ENCODE measurements at regions not wholly inside any gene's neighbourhood (a gene's known extent, or its start where the extent isn't known, plus 50 kb on each side); places are given as distances from the start of the nearest gene placed in this dataset.
"Not testable (repeated sequence)": the region's sequence is repeated elsewhere in the genome, so short reads cannot be mapped to it uniquely, and the experiment has no call there.

- DNase-seq (ENCODE audit: low read depth in 2 of 2, low spot score in 1 of 2) = no peak
Measured at GRCh38 chr9:81080900-81081299, 608.4 kb downstream of the TLE1 start.

GRCh38 chr9:81080185-81080584 is 609.2 kb downstream of the TLE1 start:
- no peak for DNase-seq (ENCODE audit: low read depth in 2 of 2, low spot score in 1 of 2)

- DNase-seq (ENCODE audit: low read depth in 2 of 2, low spot score in 1 of 2) = no peak
Measured at GRCh38 chr9:81079055-81079454, 610.3 kb downstream of the TLE1 start.

DNA sequence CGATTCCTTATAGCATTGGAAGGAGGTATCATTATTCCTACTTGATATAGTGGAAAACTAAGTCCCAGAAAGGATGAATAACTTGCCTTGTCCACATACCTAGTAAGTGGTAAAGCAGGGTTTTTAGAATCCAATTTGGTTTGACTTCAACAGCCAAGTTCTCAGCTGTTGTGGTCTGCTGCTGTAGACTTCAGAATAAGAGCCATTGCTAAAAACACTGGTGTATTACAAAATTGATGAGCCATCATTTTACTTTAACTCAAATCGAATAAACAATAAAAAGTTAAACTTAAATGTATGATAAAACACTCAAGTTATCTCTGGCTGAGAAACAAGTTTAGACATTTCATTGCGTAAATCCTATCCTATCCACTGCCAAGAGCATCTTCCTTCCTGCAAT is 610.8 kb downstream of the TLE1 start:
- no peak for DNase-seq (ENCODE audit: low read depth in 2 of 2, low spot score in 1 of 2)

DNA sequence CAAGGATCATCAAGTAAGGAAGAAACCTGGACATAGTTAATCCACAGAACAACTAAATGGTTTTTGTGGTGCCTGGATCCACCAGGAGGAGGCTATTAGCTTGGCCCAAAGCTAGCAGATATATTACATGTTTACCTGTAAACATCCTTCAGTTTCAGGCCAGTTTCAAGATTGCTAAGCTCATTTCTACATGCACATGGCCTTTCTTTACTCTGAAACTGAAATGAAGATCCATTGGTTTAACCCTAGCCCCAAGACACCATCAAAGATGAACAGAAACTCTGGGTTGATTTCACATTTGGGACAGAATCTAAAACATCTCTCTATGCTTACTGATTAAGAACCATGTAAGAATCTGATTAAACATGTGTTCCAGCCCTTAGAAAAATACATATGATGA is 611.8 kb downstream of the TLE1 start:
- no peak for DNase-seq (ENCODE audit: low read depth in 2 of 2, low spot score in 1 of 2)

DNA sequence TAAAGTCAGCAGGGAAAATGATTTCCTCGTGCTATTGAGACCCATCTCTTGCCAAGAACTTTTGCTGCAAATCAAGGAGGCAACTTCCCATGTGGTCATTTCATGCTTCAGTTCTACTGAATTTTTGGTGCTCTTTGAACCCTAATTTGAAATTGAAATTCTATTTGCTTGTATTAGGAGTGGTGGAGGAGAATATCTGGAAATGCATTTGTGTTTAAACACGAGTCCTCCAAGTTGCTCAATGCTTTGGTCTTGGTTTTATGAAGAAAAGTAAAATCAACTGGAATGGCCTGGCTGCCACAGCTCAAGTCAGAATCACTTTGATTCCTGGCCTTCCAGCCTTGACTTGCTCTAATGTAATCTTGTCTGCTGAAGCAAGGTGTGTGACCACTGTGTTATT is 613.2 kb downstream of the TLE1 start:
- DNase-seq (ENCODE audit: low read depth in 2 of 2, low spot score in 1 of 2) = no peak

GRCh38 chr9:81074221-81074620 is 615.1 kb downstream of the TLE1 start:
- DNase-seq (ENCODE audit: low read depth in 2 of 2, low spot score in 1 of 2) = no peak

- DNase-seq (ENCODE audit: low read depth in 2 of 2, low spot score in 1 of 2) = no peak
Measured at GRCh38 chr9:81073821-81074220, 615.5 kb downstream of the TLE1 start.

DNA sequence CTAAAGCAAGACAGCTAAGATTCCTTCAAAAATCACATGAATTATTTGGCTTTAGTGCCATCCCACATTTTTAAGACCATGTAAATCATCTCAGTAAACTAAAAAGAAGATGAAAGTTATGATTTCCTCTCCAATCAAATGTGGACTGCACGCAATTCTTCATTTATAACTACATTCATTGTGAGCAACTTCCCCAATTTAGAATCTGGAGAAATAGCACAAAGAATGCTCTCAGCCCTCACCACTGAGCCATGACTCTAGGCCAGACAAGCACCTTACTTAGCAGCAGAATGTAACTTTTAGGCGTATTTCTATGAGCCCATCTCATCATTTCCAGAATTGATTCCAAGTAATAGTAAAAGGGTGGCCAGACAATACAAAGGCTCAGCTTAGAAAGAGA is 616.6 kb downstream of the TLE1 start:
- DNase-seq (ENCODE audit: low read depth in 2 of 2, low spot score in 1 of 2) = no peak

- DNase-seq (ENCODE audit: low read depth in 2 of 2, low spot score in 1 of 2) = no peak
Measured at GRCh38 chr9:81071108-81071507, 618.2 kb downstream of the TLE1 start.

- DNase-seq (ENCODE audit: low read depth in 2 of 2, low spot score in 1 of 2) = no peak
Measured at GRCh38 chr9:81070689-81071088, 618.7 kb downstream of the TLE1 start.

- no peak for DNase-seq (ENCODE audit: low read depth in 2 of 2, low spot score in 1 of 2)
Measured at GRCh38 chr9:81069923-81070322, 619.4 kb downstream of the TLE1 start.

GRCh38 chr9:81069038-81069795 is 620.1 kb downstream of the TLE1 start:
- no peak for DNase-seq (ENCODE audit: low read depth in 2 of 2, low spot score in 1 of 2)

- not testable (repeated sequence) for DNase-seq (ENCODE audit: low read depth in 2 of 2, low spot score in 1 of 2)
Measured at GRCh38 chr9:81062995-81063394, 626.4 kb downstream of the TLE1 start.

DNA sequence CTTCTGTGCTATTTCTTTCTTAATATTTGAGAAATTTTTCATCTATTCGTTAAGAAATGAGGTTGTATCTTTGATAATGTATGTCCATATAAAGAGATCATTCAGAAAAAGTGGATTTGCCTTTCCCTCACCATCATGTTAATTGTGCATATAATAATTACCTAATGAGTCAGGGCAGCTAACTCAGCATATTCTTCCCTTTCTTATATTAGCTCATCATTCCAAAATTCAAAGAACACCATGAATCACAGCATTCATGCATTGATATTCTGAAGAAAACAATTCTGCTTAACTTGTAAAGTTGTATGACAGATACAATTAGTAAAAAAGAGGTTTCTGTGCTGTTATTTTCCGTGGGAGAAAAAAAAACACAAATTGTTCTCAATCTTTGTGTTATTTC is 630.6 kb downstream of the TLE1 start:
- DNase-seq (ENCODE audit: low read depth in 2 of 2, low spot score in 1 of 2) = no peak

DNA sequence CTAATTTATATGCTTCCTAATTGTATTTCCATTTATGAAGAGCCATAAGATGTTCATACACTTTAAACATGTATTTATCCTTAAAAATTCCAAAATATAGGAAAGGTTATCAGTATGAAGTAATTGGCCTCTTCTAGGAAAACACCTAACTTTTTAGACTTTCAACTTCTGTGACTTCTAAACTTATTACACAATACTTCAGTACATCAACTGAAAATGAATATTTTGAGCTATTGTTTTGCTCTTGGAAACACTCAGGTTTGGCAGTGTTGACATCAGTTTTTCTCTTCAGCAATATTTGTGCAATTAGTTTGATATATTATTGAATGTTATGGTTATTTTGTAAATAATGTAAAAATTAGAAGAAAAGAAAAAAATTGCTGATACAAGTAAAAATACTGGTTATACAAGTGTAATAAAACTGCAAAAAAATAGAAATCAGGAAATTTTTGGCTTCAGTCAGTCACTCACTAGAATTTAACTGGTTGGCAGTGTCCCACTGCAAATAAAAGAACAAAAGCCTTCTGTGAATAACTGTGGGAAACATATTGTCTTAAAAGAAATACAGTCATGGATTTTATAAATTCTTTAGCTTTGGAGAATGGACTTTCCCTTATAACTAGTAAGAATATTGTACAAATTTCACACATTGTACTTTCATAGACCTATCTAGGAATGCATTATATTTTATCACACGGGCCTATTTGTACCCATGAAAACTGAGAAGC is 635.9 kb downstream of the TLE1 start:
- DNase-seq (ENCODE audit: low read depth in 2 of 2, low spot score in 1 of 2) = no peak

GRCh38 chr9:81052846-81053245 is 636.5 kb downstream of the TLE1 start:
- DNase-seq (ENCODE audit: low read depth in 2 of 2, low spot score in 1 of 2) = no peak

DNA sequence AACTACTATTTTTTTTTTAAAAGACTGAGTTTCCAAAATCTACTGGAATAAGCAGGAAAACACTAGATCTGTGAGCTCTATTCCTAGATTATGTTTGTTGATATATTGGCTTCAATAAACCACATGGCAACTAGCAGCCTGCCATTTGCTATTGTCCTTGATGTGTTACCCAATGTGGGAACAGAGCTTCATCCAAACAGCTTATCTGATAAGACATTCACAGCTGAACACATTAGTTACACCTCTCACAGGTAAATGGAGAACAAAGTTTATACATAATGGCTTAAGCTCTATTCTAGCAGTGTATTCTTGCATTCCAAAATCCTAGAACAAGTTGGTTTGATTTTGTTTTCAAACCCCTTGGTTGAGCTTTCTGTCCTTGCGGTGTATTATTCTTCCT is 642.1 kb downstream of the TLE1 start:
- no peak for DNase-seq (ENCODE audit: low read depth in 2 of 2, low spot score in 1 of 2)

DNA sequence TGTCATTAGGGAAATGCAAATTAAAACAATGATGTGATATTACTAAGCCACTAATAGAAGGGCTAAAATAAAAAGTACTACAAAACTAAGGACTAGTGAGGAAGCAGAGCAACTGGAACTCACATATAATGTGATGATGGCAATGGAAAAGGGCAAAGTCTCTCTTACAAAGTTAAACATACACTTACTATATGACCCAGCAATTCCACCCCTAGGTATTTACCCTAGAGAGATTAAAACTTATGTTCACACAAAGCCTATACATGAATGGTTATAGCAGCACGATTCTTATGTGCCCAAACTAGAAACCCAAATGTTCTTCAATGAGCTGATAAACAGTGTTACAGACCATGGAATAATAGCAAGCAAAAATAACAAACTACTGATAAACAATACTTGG is 643.7 kb downstream of the TLE1 start:
- no peak for DNase-seq (ENCODE audit: low read depth in 2 of 2, low spot score in 1 of 2)

- DNase-seq (ENCODE audit: low read depth in 2 of 2, low spot score in 1 of 2) = no peak
Measured at GRCh38 chr9:81037889-81038288, 651.5 kb downstream of the TLE1 start.

DNA sequence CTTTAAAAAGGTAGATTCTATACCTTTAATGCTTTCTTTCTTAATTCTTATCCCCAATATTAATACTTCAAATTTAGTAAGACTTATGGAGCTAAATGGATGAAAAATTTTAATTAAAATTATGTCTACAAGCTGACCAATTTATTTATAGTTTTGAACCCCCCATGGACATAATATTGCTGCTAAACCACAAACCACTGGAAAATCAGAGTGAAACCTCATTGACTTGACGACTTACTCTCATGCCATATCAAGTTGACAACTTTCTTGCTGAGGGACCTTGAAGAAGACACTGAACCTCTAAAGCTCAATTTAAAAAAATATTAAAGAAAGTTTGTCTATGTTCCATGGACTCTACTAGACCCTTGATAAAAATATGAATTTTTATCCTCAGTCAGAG is 653.7 kb downstream of the TLE1 start:
- no peak for DNase-seq (ENCODE audit: low read depth in 2 of 2, low spot score in 1 of 2)

- DNase-seq (ENCODE audit: low read depth in 2 of 2, low spot score in 1 of 2) = no peak
Measured at GRCh38 chr9:81035171-81035570, 654.2 kb downstream of the TLE1 start.

- no peak for DNase-seq (ENCODE audit: low read depth in 2 of 2, low spot score in 1 of 2)
Measured at GRCh38 chr9:81032831-81033230, 656.5 kb downstream of the TLE1 start.
